ENCODE measurements at regions not wholly inside any gene's neighbourhood (a gene's known extent, or its start where the extent isn't known, plus 50 kb on each side); places are given as distances from the start of the nearest gene placed in this dataset.

DNA sequence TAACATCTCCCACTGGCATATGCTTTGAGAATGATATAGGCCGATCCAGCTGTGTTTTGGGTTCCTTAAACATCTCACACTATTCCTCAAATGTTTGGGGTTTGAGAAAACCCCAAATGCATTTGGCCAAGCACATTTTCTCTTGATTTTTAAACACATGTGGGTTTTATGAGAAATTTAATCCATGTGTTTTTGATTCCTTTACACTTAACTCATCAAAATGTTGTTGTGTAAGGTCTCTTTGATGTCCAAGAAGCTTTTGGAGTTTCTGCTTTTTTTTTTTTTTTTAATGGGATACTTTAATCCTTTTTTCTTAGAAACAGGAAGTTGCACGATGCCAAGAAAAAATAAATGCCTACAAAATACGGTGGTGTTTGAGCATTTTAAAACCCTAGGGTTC lies 339.8 kb upstream of the TCF4 start (continued):
- TF ChIP-seq, protein P1, sequence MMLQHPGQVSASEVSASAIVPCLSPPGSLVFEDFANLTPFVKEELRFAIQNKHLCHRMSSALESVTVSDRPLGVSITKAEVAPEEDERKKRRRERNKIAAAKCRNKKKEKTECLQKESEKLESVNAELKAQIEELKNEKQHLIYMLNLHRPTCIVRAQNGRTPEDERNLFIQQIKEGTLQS (IDR thresholded peaks at IDR 0.05; ENCODE audit: borderline replicate concordance, extremely low read depth, low read depth, low read length): no peak
- TF ChIP-seq BRCA1 (IDR thresholded peaks at IDR 0.05; ENCODE audit: low read depth, low read length) (no peak), SUZ12 (IDR thresholded peaks at IDR 0.05; ENCODE audit: unreplicated experiment) (no peak)

DNA sequence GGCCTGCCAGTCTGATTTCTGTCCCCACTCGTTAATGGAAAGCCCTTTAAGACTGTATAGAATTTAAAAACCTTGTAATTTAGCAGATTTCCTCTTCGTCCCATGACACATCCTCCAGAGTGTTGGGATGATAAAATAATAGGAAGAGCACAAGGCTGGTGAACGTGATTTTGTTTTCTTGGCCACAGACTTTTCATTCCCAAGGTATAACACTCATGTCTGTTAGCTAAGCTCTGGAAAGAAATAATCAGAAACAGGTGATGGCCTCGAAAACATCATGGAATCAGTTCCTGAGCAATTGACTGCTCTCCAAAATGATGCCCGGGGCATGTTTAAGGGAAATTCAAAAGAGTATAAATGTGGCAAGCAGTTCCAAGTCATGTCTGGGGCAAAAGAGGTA lies 337.8 kb upstream of the TCF4 start:
- intact Hi-C loops (cut with micrococcal nuclease; ENCODE audit: unreplicated experiment) (no loop called here), in situ Hi-C loops (cut with MboI) (no loop called here)
- SMC1A ChIA-PET (ENCODE audit: uncharacterized antibody, unreplicated experiment): no interaction called here
- H4K20me1 ChIP-seq (ENCODE audit: control insufficient read depth, insufficient read depth): no peaks in the 10 kb centered on the region
- no peak for DNase-seq (ENCODE audit: low read depth, low spot score)
- 17% methylated on average over 5 of the region's 5 CpGs for WGBS (ENCODE audit: insufficient coverage, insufficient replicate concordance, low lambda C conversion rate, missing lambda C conversion rate)
- BruUV-seq (replicated peaks): no TSS peak
- H3K79me2 ChIP-seq (ENCODE audit: control insufficient read depth, insufficient read depth, low read length): no peaks in the 10 kb centered on the region
- POLR2A ChIA-PET: no interaction called here
- no peak overlapping the region for H2AFZ ChIP-seq (ENCODE audit: control insufficient read depth, low read depth, low read length)
- RAD21 ChIA-PET (ENCODE audit: unreplicated experiment): no interaction called here
- H3K9ac ChIP-seq (ENCODE audit: control insufficient read depth, insufficient read depth, low read length): no peak overlapping the region
- no peaks in the 10 kb centered on the region for H3K9me3 ChIP-seq (replicated peaks; ENCODE audit: control insufficient read depth, insufficient read depth, low read length)
- H3K36me3 ChIP-seq (ENCODE audit: control insufficient read depth in 2 of 2, insufficient read depth in 2 of 2, low read length in 1 of 2): no peaks in the 10 kb centered on the region
- no peak overlapping the region for H3K27ac ChIP-seq (ENCODE audit: control insufficient read depth, insufficient read depth)
- H3K4me3 ChIP-seq: no peak overlapping the region
- no peak for FAIRE-seq
- TF ChIP-seq SREBF2 (IDR thresholded peaks at IDR 0.05; ENCODE audit: low read length): no peak
- no peaks in the 10 kb centered on the region for H3K4me1 ChIP-seq (ENCODE audit: control insufficient read depth, insufficient read depth, low read length)
- no peak overlapping the region for H3K4me2 ChIP-seq (ENCODE audit: control insufficient read depth, insufficient read depth)
- CTCF ChIA-PET: interaction anchor here (0.6 to 1.0 kb wide), 2 partner anchors 23 to 99 kb away, joined by 3 read pairs; no protein-coding TSS in a partner anchor
- ATAC-seq: no peak
- no peaks in the 10 kb centered on the region for H3K27me3 ChIP-seq (replicated peaks in 1 of 2; ENCODE audit: control insufficient read depth in 2 of 2, insufficient read depth in 2 of 2, low read length in 1 of 2)

DNA sequence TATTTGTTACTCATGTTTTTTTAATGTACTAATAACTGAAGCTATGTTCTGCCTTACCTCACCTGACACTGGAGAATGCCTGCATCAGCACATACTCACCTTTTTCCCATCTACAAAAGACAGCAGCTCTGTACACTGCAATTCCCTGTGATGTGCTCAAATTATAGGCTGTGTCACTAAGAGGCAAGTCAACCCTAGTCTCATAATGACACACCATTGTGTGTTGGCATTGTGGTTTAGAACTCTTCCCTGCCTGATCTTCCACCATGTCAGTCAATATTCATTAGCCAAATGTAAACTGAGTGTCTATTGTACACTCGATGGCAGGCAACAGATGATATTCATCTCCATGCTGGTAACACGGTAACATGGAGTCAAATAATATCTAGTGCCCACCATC lies 332.1 kb upstream of the TCF4 start:
- BruUV-seq (replicated peaks): no TSS peak

More for the DNA sequence above, 332.1 kb upstream of the TCF4 start:
- no peak for TF ChIP-seq EGR1 (IDR thresholded peaks at IDR 0.05; ENCODE audit: borderline replicate concordance in 1 of 2, low read depth in 2 of 2, low read length in 2 of 2)
- TF ChIP-seq STAT1 (conservative IDR thresholded peaks at IDR 0.05): no peak
- TF ChIP-seq ZNF384 (IDR thresholded peaks at IDR 0.05; ENCODE audit: borderline replicate concordance, low read depth, low read length): no peak
- no peak for TF ChIP-seq TCF3 (IDR thresholded peaks at IDR 0.05; ENCODE audit: borderline replicate concordance, insufficient read depth, low read depth, low read length)
- no peak for TF ChIP-seq ASH2L (IDR thresholded peaks at IDR 0.05; ENCODE audit: borderline replicate concordance, low read depth)
- TF ChIP-seq PML (IDR thresholded peaks at IDR 0.05; ENCODE audit: low read length): no peak
- no peak for TF ChIP-seq POU2F2 (IDR thresholded peaks at IDR 0.05; ENCODE audit: borderline replicate concordance, low read depth, low read length)
- no peak for TF ChIP-seq NFYA (IDR thresholded peaks at IDR 0.05; ENCODE audit: borderline replicate concordance, low read depth, low read length)
- TF ChIP-seq RAD21 (IDR thresholded peaks at IDR 0.05; ENCODE audit: insufficient read depth, low read depth, low read length): no peak
- 16% methylated on average over 2 of the region's 2 CpGs for WGBS (ENCODE audit: insufficient coverage, insufficient replicate concordance, low lambda C conversion rate, missing lambda C conversion rate)
- in situ Hi-C loops (cut with MboI) (no loop called here), intact Hi-C loops (cut with micrococcal nuclease; ENCODE audit: unreplicated experiment) (no loop called here)
- no peak overlapping the region for H3K27ac ChIP-seq (ENCODE audit: control insufficient read depth, insufficient read depth)
- ChIA-PET RAD21 (ENCODE audit: unreplicated experiment) (no interaction called here), CTCF (no interaction called here), SMC1A (ENCODE audit: uncharacterized antibody, unreplicated experiment) (interaction anchor here (0.9 kb wide), 1 partner anchor 533 kb away, joined by 3 read pairs; no protein-coding TSS in a partner anchor), POLR2A (no interaction called here)
- H3K27me3 ChIP-seq (replicated peaks in 1 of 2; ENCODE audit: control insufficient read depth in 2 of 2, insufficient read depth in 2 of 2, low read length in 1 of 2): no peaks in the 10 kb centered on the region
- H3K9me3 ChIP-seq (replicated peaks; ENCODE audit: control insufficient read depth, insufficient read depth, low read length): no peaks in the 10 kb centered on the region
- H3K36me3 ChIP-seq (ENCODE audit: control insufficient read depth in 2 of 2, insufficient read depth in 2 of 2, low read length in 1 of 2): no peaks in the 10 kb centered on the region
- FAIRE-seq (no peak), DNase-seq (ENCODE audit: low read depth, low spot score) (no peak), ATAC-seq (no peak)
- H4K20me1 ChIP-seq (ENCODE audit: control insufficient read depth, insufficient read depth): no peaks in the 10 kb centered on the region
- H3K79me2 ChIP-seq (ENCODE audit: control insufficient read depth, insufficient read depth, low read length): no peaks in the 10 kb centered on the region
- no peak overlapping the region for H3K4me3 ChIP-seq
- H3K9ac ChIP-seq (ENCODE audit: control insufficient read depth, insufficient read depth, low read length): no peak overlapping the region
- H2AFZ ChIP-seq (ENCODE audit: control insufficient read depth, low read depth, low read length): no peak overlapping the region
- no peaks in the 10 kb centered on the region for H3K4me1 ChIP-seq (ENCODE audit: control insufficient read depth, insufficient read depth, low read length)
- H3K4me2 ChIP-seq (ENCODE audit: control insufficient read depth, insufficient read depth): no peak overlapping the region
